DND-41 (cell line): ENCODE measurements at regions not wholly inside any gene's neighbourhood (a gene's known extent, or its start where the extent isn't known, plus 50 kb on each side); places are given as distances from the start of the nearest gene placed in this dataset.

Experiments used
- ATAC-seq: fragments of 200-7000 bp; cut with Tn5 transposase; 3 replicates; pipeline ENCODE4 v1.9.1; 2021; ENCODE audit warnings: low read depth; ENCODE audit not compliant: insufficient read depth
- DNase-seq: peaks from one replicate; pipeline ENCODE4 v3.0.0-alpha.2; 2020
- H2AFZ ChIP-seq: 2 replicates; pipeline ENCODE4 v1.6.0; 2012; ENCODE audit warnings: low read depth, low read length
- H3K27ac ChIP-seq: 2 replicates; pipeline ENCODE4 v1.5.1; 2012; ENCODE audit warnings: low read length, inconsistent platforms
- H3K27me3 ChIP-seq: fragments of 200-600 bp; sonication (generic); 2 replicates; pipeline ENCODE4 v1.6.0; 2012; ENCODE audit warnings: low read length, mild to moderate bottlenecking, inconsistent platforms; ENCODE audit not compliant: insufficient read depth, poor library complexity
- H3K36me3 ChIP-seq: 2 replicates; pipeline ENCODE4 v1.5.1; 2012; ENCODE audit warnings: low read length, inconsistent platforms; ENCODE audit not compliant: insufficient read depth
- H3K4me1 ChIP-seq: 2 replicates; pipeline ENCODE4 v1.5.1; 2012; ENCODE audit warnings: mild to moderate bottlenecking, low read length; ENCODE audit not compliant: insufficient read depth
- H3K4me2 ChIP-seq: 2 replicates; pipeline ENCODE4 v1.6.0; 2012; ENCODE audit warnings: mild to moderate bottlenecking, moderate library complexity, low read length, inconsistent platforms; ENCODE audit not compliant: insufficient read depth
- H3K4me3 ChIP-seq, 2 experiments: fragments of 200-600 bp in 1 of 2; shearing (Covaris generic) in 1 of 2; 2 replicates each; pipeline ENCODE4 v1.5.1; 2012 to 2016; ENCODE audit warnings: inconsistent platforms in 2 of 2, low read length in 2 of 2, mild to moderate bottlenecking in 2 of 2, low read depth in 1 of 2, moderate library complexity in 1 of 2
- H3K79me2 ChIP-seq: 2 replicates; pipeline ENCODE4 v1.6.0; 2012; ENCODE audit warnings: low read length, inconsistent platforms; ENCODE audit not compliant: insufficient read depth
- H3K9ac ChIP-seq: 2 replicates; pipeline ENCODE4 v1.6.0; 2012; ENCODE audit warnings: low read depth, mild to moderate bottlenecking, inconsistent platforms, low read length, moderate library complexity
- H3K9me3 ChIP-seq: 2 replicates; pipeline ENCODE4 v1.5.1; 2012; ENCODE audit warnings: low read length, moderate library complexity, mild to moderate bottlenecking, inconsistent platforms; ENCODE audit not compliant: insufficient read depth, severe bottlenecking
- H4K20me1 ChIP-seq: 2 replicates; pipeline ENCODE4 v1.6.0; 2012; ENCODE audit warnings: low read length; ENCODE audit not compliant: insufficient read depth
- EZH2 ChIP-seq: IDR thresholded peaks from 3 replicates; pipeline ENCODE4 v1.6.1; 2012; ENCODE audit warnings: borderline replicate concordance, low read depth, mild to moderate bottlenecking, moderate library complexity, low read length, inconsistent platforms; ENCODE audit not compliant: severe bottlenecking
- TF ChIP-seq, protein P1 (sequence below): IDR thresholded peaks from 2 replicates; pipeline ENCODE4 v1.5.1; 2012; ENCODE audit warnings: borderline replicate concordance, low read length, moderate library complexity, mild to moderate bottlenecking; ENCODE audit not compliant: poor library complexity, severe bottlenecking; ENCODE audit errors: extremely low read depth

DNA sequence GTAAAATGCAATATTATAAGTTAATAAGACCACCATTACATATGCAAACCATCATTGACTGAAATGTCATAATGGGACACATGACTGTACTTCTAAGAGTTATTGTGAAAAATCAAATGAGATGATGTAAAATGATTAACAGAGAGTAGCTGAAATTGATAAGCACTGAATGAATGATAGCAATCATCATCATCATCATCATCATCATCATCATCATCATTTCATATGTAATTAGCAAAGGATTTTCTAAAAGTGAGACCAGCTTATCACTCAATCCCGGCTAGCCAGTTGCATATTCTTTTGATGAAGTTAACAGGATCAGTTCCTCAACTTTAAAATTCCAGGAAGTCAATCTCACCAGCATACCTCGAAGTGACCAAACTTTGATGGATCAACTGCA is 650.3 kb upstream of the KLF4 start:
- no peaks in the 10 kb centered on the region for H3K79me2 ChIP-seq
- H3K27me3 ChIP-seq = no peaks in the 10 kb centered on the region
- H2AFZ ChIP-seq = no peak overlapping the region
- no peak overlapping the region for H3K4me2 ChIP-seq
- ATAC-seq = no peak
- no peak overlapping the region for H3K9ac ChIP-seq
- H3K9me3 ChIP-seq = no peaks in the 10 kb centered on the region
- DNase-seq = no peak
- no peaks in the 10 kb centered on the region for H3K4me1 ChIP-seq
- no peaks in the 10 kb centered on the region for H3K36me3 ChIP-seq
- H4K20me1 ChIP-seq = no peaks in the 10 kb centered on the region
- no peak overlapping the region for H3K27ac ChIP-seq
- no peak for TF ChIP-seq EZH2
- TF ChIP-seq, protein P1, sequence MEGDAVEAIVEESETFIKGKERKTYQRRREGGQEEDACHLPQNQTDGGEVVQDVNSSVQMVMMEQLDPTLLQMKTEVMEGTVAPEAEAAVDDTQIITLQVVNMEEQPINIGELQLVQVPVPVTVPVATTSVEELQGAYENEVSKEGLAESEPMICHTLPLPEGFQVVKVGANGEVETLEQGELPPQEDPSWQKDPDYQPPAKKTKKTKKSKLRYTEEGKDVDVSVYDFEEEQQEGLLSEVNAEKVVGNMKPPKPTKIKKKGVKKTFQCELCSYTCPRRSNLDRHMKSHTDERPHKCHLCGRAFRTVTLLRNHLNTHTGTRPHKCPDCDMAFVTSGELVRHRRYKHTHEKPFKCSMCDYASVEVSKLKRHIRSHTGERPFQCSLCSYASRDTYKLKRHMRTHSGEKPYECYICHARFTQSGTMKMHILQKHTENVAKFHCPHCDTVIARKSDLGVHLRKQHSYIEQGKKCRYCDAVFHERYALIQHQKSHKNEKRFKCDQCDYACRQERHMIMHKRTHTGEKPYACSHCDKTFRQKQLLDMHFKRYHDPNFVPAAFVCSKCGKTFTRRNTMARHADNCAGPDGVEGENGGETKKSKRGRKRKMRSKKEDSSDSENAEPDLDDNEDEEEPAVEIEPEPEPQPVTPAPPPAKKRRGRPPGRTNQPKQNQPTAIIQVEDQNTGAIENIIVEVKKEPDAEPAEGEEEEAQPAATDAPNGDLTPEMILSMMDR = no peak
- no peak overlapping the region for H3K4me3 ChIP-seq

DNA sequence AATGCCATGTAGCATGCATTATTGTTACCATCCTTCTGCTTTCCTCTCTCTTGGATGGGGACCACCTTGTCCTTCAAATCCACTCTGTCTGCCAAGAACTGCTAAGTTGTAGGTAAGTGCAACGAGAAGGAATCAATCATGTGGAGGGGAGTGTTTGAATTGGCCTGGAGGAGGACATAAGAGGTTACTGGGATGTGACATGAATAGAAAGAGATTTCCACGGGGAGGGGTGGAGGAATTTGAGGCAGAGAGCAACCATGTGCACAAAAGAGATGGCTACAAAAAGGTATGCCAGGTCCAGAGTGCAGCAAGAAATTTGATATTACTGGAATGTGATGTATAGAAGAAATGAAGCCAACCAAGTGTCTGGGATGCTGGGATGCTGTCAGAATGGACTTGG is 648.9 kb upstream of the KLF4 start:
- Histone ChIP-seq H3K36me3 (no peaks in the 10 kb centered on the region), H3K27me3 (no peaks in the 10 kb centered on the region), H3K9me3 (no peaks in the 10 kb centered on the region), H3K4me2 (no peak overlapping the region), H3K9ac (no peak overlapping the region), H3K4me1 (no peaks in the 10 kb centered on the region), H4K20me1 (no peaks in the 10 kb centered on the region), H3K4me3 (no peak overlapping the region), H3K79me2 (no peaks in the 10 kb centered on the region), H2AFZ (no peak overlapping the region), H3K27ac (no peak overlapping the region)
- DNase-seq = no peak
- no peak for ATAC-seq
- no peak for TF ChIP-seq EZH2
- TF ChIP-seq, protein P1 = no peak

DNA sequence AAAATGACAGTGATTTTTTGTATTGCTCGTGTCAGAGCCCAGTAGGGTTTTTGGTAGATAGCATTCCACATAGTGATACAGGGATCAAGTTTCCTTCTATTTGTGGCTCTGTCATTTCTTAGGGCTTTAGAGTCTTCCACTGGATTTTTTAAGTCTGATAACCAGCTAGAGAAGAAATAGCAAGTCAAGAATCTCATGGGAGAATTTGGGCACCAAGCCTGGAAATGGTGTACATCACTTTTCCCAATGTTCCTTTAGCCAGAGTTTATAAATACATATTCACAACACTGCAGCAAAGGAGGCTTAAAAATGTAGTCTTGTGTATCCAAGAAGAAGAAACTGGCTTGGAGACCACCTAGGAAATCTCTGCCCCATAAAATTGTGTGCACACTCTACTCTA is 647.1 kb upstream of the KLF4 start:
- H3K27me3 ChIP-seq = no peaks in the 10 kb centered on the region
- H3K79me2 ChIP-seq = no peaks in the 10 kb centered on the region
- no peak overlapping the region for H3K9ac ChIP-seq
- TF ChIP-seq, protein P1 = no peak
- no peak for TF ChIP-seq EZH2
- no peak overlapping the region for H3K4me3 ChIP-seq
- H3K4me1 ChIP-seq = no peaks in the 10 kb centered on the region
- H3K9me3 ChIP-seq = no peaks in the 10 kb centered on the region
- H2AFZ ChIP-seq = no peak overlapping the region
- no peaks in the 10 kb centered on the region for H4K20me1 ChIP-seq
- DNase-seq = no peak
- H3K36me3 ChIP-seq = no peaks in the 10 kb centered on the region
- H3K27ac ChIP-seq = no peak overlapping the region
- no peak for ATAC-seq
- no peak overlapping the region for H3K4me2 ChIP-seq

- H3K9ac ChIP-seq = no peak overlapping the region
- H3K36me3 ChIP-seq = no peaks in the 10 kb centered on the region
- H3K4me3 ChIP-seq = no peak overlapping the region
- H3K4me1 ChIP-seq = no peaks in the 10 kb centered on the region
- TF ChIP-seq, protein P1 = no peak
- no peak for TF ChIP-seq EZH2
- H3K4me2 ChIP-seq = no peak overlapping the region
- no peaks in the 10 kb centered on the region for H4K20me1 ChIP-seq
- H3K9me3 ChIP-seq = no peaks in the 10 kb centered on the region
- ATAC-seq = no peak
- DNase-seq = no peak
- no peak overlapping the region for H2AFZ ChIP-seq
- no peak overlapping the region for H3K27ac ChIP-seq
- H3K27me3 ChIP-seq = no peaks in the 10 kb centered on the region
- H3K79me2 ChIP-seq = no peaks in the 10 kb centered on the region
Observed at GRCh38 chr9:108134486-108135128, 645.0 kb upstream of the KLF4 start.
